Mesodermal cell (in vitro differentiated cells): ENCODE measurements at regions not wholly inside any gene's neighbourhood (a gene's known extent, or its start where the extent isn't known, plus 50 kb on each side); places are given as distances from the start of the nearest gene placed in this dataset.

Experiments used
- H3K27ac ChIP-seq: 2 replicates; pipeline ENCODE4 v1.7.0; 2013; ENCODE audit warnings: mild to moderate bottlenecking, low read depth, low read length, moderate library complexity; ENCODE audit not compliant: severe bottlenecking
- H3K36me3 ChIP-seq: 2 replicates; pipeline ENCODE4 v1.7.1; 2013; ENCODE audit warnings: mild to moderate bottlenecking, low read length, moderate library complexity; ENCODE audit not compliant: control insufficient read depth, insufficient read depth
- H3K4me1 ChIP-seq: one replicate; pipeline ENCODE4 v1.7.1; 2013; ENCODE audit warnings: mild to moderate bottlenecking, low read length; ENCODE audit not compliant: insufficient read depth, control insufficient read depth, poor library complexity, severe bottlenecking
- H3K4me3 ChIP-seq: 2 replicates; pipeline ENCODE4 v1.7.0; 2013; ENCODE audit warnings: low read length, control low read depth, mild to moderate bottlenecking; ENCODE audit not compliant: insufficient read depth, poor library complexity, severe bottlenecking; ENCODE audit errors: extremely low read depth
- H3K9me3 ChIP-seq: 2 replicates; pipeline ENCODE4 v1.7.1; 2013; ENCODE audit warnings: mild to moderate bottlenecking, low read length, moderate library complexity; ENCODE audit not compliant: control insufficient read depth
- WGBS, 2 experiments: methylation state at CpG; one replicate each; pipeline ENCODE4 v1.1.5; 2013; ENCODE audit warnings: missing lambda C conversion rate in 2 of 2; ENCODE audit not compliant: insufficient coverage in 2 of 2; 5-methylcytosine and 5-hydroxymethylcytosine counted together

GRCh38 chr19:31598730-31599238 lies 249.5 kb upstream of the TSHZ3 start:
- Histone ChIP-seq H3K9me3 (no peaks in the 10 kb centered on the region), H3K27ac (no peak overlapping the region), H3K36me3 (no peaks in the 10 kb centered on the region), H3K4me1 (no peaks in the 10 kb centered on the region), H3K4me3 (no peak overlapping the region)
- WGBS, 2 experiments = 78% methylated on average over 1 of the region's 2 CpGs; no CpG with 5 or more reads in 1 of the 2 experiments

DNA sequence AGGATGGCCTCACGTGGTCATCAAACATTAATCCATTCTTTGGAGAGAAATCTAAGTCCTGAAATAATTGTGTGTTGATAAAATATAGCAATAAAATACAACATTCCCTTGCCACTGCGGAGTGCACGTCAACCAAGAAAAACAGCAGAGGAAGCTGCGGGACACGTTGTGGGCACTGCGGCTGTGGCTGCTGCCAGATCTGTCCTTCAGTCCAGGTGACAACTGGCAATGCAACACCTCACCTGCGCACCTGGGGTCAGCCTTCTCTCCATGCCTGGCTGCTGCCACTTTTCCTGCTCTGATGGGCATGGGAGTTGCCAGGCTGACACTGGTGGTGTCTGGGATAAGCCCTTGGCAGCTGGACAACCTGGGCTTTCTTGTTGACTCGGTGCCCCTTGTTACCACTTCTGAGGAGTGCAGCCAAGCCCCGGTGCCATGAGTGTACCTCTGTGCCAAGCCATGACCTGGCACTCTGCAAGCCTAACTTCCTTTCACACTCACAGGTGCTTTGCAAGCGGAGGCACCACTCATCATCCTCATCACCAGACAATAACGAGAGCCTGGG lies 251.6 kb upstream of the TSHZ3 start:
- Histone ChIP-seq H3K4me1 (no peaks in the 10 kb centered on the region), H3K9me3 (no peaks in the 10 kb centered on the region), H3K4me3 (no peak overlapping the region), H3K27ac (no peak overlapping the region), H3K36me3 (no peaks in the 10 kb centered on the region)
- WGBS, 2 experiments = 93 to 94% methylated on average over 6 to 9 of the region's 11 CpGs

DNA sequence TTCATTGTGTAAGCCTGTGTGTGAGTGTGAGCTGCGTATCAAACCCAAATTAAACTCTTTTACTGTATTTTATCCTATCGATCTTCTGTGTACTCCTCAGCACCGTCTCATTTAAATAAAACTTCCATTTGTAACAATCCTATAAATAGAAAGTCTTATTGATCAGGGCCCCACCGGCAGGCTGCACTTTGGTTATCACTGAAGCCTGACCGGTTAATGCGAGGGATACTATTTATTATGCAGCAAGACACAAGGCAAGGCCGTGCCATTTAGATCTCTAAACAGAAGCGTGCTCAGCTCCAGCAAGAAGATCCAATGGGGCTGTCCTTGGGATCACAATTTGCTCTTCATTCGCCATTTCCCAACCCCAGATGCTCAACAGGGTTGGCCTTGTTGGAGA lies 252.6 kb upstream of the TSHZ3 start:
- Histone ChIP-seq H3K36me3 (no peaks in the 10 kb centered on the region), H3K27ac (no peak overlapping the region), H3K4me1 (no peaks in the 10 kb centered on the region), H3K9me3 (no peaks in the 10 kb centered on the region), H3K4me3 (no peak overlapping the region)
- WGBS, 2 experiments = 86 to 87% methylated on average over 7 to 8 of the region's 9 CpGs

- no peak overlapping the region for H3K27ac ChIP-seq
- H3K4me3 ChIP-seq = no peak overlapping the region
- WGBS, 2 experiments = 88 to 100% methylated on average over 4 of the region's 4 CpGs
- no peaks in the 10 kb centered on the region for H3K4me1 ChIP-seq
- no peaks in the 10 kb centered on the region for H3K9me3 ChIP-seq
- H3K36me3 ChIP-seq = no peaks in the 10 kb centered on the region
Measured at GRCh38 chr19:31602548-31602947, 253.3 kb upstream of the TSHZ3 start.

GRCh38 chr19:31604493-31605040 lies 255.3 kb upstream of the TSHZ3 start:
- Histone ChIP-seq H3K9me3 (no peaks in the 10 kb centered on the region), H3K36me3 (no peaks in the 10 kb centered on the region), H3K4me3 (no peak overlapping the region), H3K4me1 (no peaks in the 10 kb centered on the region), H3K27ac (no peak overlapping the region)
- WGBS, 2 experiments = 89 to 91% methylated on average over 8 to 10 of the region's 10 CpGs

DNA sequence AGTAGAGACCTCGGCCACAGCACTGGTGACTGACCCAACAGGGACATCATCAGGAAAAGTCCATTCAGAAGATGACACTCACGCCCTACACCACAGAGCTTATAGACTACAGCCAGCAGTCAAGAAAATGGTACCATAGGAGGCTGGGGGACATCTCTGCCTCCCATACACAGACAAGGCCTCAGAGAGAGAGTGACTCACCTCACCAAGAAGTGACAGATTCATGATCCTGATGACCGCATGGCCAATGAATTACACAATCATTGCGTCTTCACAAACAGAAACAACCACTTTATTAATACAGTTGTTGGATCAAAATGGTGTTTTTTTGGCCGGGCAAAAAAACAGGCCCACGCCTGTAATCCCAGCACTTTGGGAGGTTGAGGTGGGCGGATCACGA lies 260.8 kb upstream of the TSHZ3 start:
- WGBS, 2 experiments = 83 to 92% methylated on average over 2 of the region's 8 CpGs

GRCh38 chr19:31611046-31611877 lies 262.0 kb upstream of the TSHZ3 start:
- H3K9me3 ChIP-seq = no peaks in the 10 kb centered on the region
- 90 to 93% methylated on average over 2 to 3 of the region's 3 CpGs for WGBS, 2 experiments
- no peak overlapping the region for H3K4me3 ChIP-seq
- H3K27ac ChIP-seq = no peak overlapping the region
- H3K36me3 ChIP-seq = no peaks in the 10 kb centered on the region
- peaks cover 4% of the 10 kb centered on the region for H3K4me1 ChIP-seq

More for the DNA sequence above, 260.8 kb upstream of the TSHZ3 start:
- no peak overlapping the region for H3K4me3 ChIP-seq
- peaks cover 4% of the 10 kb centered on the region for H3K4me1 ChIP-seq
- H3K36me3 ChIP-seq = no peaks in the 10 kb centered on the region
- H3K9me3 ChIP-seq = no peaks in the 10 kb centered on the region
- no peak overlapping the region for H3K27ac ChIP-seq

DNA sequence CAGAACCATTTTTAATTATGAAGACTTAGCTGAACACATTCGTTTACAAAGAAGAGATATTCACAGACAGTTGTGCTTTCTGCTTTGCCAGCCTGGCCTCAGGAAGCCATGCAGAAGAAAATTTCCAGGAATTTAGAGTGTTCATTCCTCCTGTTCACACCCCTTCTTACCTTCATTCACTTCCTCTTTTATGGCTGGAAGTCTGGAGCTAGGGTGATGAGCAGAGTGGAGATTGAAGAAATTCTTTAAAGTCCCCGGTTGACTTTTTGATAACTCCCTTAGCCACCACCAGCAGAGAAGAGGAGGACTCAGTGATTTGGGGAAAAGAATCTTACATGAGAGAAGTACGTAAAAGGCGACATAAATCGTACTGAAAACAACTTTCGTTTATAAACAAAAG lies 263.6 kb upstream of the TSHZ3 start:
- Histone ChIP-seq H3K27ac (no peak overlapping the region), H3K4me3 (no peak overlapping the region), H3K4me1 (peaks cover 4% of the 10 kb centered on the region), H3K9me3 (no peaks in the 10 kb centered on the region), H3K36me3 (no peaks in the 10 kb centered on the region)
- WGBS, 2 experiments = 58 to 63% methylated on average over 1 of the region's 6 CpGs

GRCh38 chr19:31613683-31614219 lies 264.5 kb upstream of the TSHZ3 start:
- WGBS, 2 experiments = 93 to 95% methylated on average over 3 to 4 of the region's 4 CpGs
- Histone ChIP-seq H3K4me1 (peaks cover 4% of the 10 kb centered on the region), H3K4me3 (no peak overlapping the region), H3K9me3 (no peaks in the 10 kb centered on the region), H3K27ac (no peak overlapping the region), H3K36me3 (no peaks in the 10 kb centered on the region)

DNA sequence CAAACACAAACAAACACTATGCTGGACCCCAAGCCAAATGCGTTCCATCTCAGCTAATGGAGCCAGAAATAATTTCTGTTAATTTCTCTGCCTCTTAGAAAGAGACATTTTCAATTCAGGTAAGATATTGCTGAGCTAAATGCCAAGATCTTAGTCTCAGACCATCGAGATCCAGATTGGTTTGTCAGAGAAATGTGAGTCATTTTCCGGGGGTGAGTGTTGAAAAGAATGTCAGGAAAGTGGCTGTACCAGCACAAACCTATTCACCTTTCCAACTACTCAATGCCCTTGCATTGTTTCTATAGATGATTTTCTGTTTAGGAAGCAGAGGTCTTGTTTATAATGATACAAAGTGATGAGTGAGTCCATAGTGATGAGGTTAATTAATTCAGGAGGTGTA lies 266.8 kb upstream of the TSHZ3 start:
- H3K27ac ChIP-seq = no peak overlapping the region
- no peaks in the 10 kb centered on the region for H3K36me3 ChIP-seq
- H3K4me1 ChIP-seq = peaks cover 4% of the 10 kb centered on the region
- H3K9me3 ChIP-seq = no peaks in the 10 kb centered on the region
- WGBS, 2 experiments = 67% methylated on average over 1 of the region's 3 CpGs; no CpG with 5 or more reads in 1 of the 2 experiments
- H3K4me3 ChIP-seq = no peak overlapping the region
